HG03571 (cell line): ENCODE measurements at regions not wholly inside any gene's neighbourhood (a gene's known extent, or its start where the extent isn't known, plus 50 kb on each side); places are given as distances from the start of the nearest gene placed in this dataset.

Source experiments
- ATAC-seq: cut with Tn5 transposase; IDR thresholded peaks from one replicate; pipeline ENCODE4 v1.9.1; 2021; ENCODE audit not compliant: unreplicated experiment

- ATAC-seq = no peak
Observed at GRCh38 chr10:90318659-90319058, 539.2 kb downstream of the HTR7 start.

GRCh38 chr10:90319188-90319914 lies 538.5 kb downstream of the HTR7 start:
- ATAC-seq = no peak

- ATAC-seq = no peak
Observed at GRCh38 chr10:90321132-90321816, 536.6 kb downstream of the HTR7 start.

- ATAC-seq = no peak
Observed at GRCh38 chr10:90326498-90327267, 531.2 kb downstream of the HTR7 start.

- no peak for ATAC-seq
Observed at GRCh38 chr10:90327611-90328010, 530.2 kb downstream of the HTR7 start.

- no peak for ATAC-seq
Observed at GRCh38 chr10:90328459-90328858, 529.4 kb downstream of the HTR7 start.

GRCh38 chr10:90328896-90329295 lies 528.9 kb downstream of the HTR7 start:
- no peak for ATAC-seq

- no peak for ATAC-seq
Observed at GRCh38 chr10:90337316-90337715, 520.5 kb downstream of the HTR7 start.

- ATAC-seq = no peak
Observed at GRCh38 chr10:90342480-90342879, 515.4 kb downstream of the HTR7 start.

- ATAC-seq = no peak
Observed at GRCh38 chr10:90344226-90344625, 513.6 kb downstream of the HTR7 start.

- ATAC-seq = no peak
Observed at GRCh38 chr10:90347239-90347638, 510.6 kb downstream of the HTR7 start.

GRCh38 chr10:90350122-90350521 lies 507.7 kb downstream of the HTR7 start:
- ATAC-seq = no peak

GRCh38 chr10:90352288-90352687 lies 505.6 kb downstream of the HTR7 start:
- ATAC-seq = no peak

- no peak for ATAC-seq
Observed at GRCh38 chr10:90354914-90355313, 502.9 kb downstream of the HTR7 start.

GRCh38 chr10:90363799-90364483 lies 493.9 kb downstream of the HTR7 start:
- no peak for ATAC-seq

- no peak for ATAC-seq
Observed at GRCh38 chr10:90372451-90372850, 485.4 kb downstream of the HTR7 start.

GRCh38 chr10:90373911-90374310 lies 483.9 kb downstream of the HTR7 start:
- no peak for ATAC-seq

- ATAC-seq = no peak
Observed at GRCh38 chr10:90378524-90379076, 479.2 kb downstream of the HTR7 start.

- ATAC-seq = no peak
Observed at GRCh38 chr10:90381468-90381867, 476.4 kb downstream of the HTR7 start.

GRCh38 chr10:90389876-90390275 lies 468.0 kb downstream of the HTR7 start:
- ATAC-seq = no peak

- no peak for ATAC-seq
Observed at GRCh38 chr10:90394311-90394710, 463.5 kb downstream of the HTR7 start.
